Germinal center (tissue), 1 donor: ENCODE measurements at regions not wholly inside any gene's neighbourhood (a gene's known extent, or its start where the extent isn't known, plus 50 kb on each side); places are given as distances from the start of the nearest gene placed in this dataset.
A peak's percentile ranks its signal among the peaks of the same experiment; 100 is the strongest.

Source experiments
- DNase-seq: peaks from one replicate; pipeline ENCODE4 v3.0.0; 2012; ENCODE audit warnings: mixed read lengths, low spot score

DNA sequence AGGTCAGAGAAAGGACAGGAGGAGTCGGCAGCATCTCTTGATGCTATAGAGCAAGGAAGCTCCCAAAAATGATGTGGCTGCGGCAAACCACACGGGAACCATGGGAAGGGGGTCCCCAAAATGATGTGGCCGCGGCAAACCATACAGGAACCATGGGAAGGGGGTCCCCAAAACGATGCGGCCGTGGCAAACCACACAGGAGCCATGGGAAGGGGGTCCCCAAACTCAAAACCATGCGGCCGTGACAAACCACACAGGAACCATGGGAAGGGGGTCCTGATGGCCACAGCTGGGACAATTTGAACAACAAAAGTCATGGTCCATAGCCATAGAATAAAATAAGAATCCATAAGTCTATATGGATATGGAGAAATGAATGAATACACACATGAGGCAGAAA is 58.4 kb upstream of the GLI2 start:
- DNase-seq = no peak

DNA sequence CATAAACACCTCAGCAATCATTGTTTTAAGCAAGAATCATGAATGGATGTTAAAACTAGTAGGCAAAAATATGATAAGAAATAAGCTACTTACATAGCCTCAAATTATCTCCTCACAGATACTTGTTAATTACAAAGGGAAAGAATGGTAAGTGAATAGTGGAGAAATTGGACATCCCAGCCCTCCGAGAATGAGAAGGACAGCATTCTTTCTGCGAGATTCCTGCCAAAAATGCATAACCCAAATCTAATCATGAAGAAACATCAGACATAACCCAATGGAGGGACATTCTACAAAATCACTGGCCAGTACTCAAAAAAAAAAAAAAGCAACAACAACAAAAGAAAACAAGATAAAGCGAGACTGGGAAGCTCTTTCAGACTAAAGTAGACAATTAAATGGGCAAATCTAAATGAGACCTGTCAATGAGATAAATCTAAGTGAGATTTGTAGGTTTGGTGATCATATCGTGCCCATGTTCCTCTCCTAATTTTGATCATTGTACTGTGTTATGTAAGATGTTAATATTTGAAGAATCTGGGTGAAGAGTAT is 57.9 kb upstream of the GLI2 start:
- DNase-seq = no peak

GRCh38 chr2:120678251-120678650 is 57.4 kb upstream of the GLI2 start:
- DNase-seq = no peak

DNA sequence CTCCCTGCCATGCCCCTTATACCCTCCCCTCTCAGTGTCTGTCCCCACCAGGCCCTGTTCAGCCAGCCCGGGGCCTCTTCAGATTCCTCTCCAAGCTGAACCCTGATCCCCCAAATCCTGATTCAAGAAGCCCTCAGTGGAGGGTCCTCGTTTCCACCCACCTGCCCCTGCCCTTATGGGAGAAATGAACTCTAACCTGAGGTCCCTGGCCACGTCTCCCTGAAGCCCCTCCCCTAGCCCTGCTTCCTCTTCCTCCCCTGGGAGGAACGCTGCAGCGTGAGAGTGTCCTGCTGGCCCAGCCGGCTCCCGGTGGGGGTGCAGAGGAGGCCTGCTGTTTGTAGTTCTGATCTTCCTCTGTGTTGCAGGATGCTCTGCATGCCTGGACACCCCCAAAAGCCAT is 56.7 kb upstream of the GLI2 start:
- DNase-seq = no peak

GRCh38 chr2:120679526-120679925 is 56.1 kb upstream of the GLI2 start:
- no peak for DNase-seq

DNA sequence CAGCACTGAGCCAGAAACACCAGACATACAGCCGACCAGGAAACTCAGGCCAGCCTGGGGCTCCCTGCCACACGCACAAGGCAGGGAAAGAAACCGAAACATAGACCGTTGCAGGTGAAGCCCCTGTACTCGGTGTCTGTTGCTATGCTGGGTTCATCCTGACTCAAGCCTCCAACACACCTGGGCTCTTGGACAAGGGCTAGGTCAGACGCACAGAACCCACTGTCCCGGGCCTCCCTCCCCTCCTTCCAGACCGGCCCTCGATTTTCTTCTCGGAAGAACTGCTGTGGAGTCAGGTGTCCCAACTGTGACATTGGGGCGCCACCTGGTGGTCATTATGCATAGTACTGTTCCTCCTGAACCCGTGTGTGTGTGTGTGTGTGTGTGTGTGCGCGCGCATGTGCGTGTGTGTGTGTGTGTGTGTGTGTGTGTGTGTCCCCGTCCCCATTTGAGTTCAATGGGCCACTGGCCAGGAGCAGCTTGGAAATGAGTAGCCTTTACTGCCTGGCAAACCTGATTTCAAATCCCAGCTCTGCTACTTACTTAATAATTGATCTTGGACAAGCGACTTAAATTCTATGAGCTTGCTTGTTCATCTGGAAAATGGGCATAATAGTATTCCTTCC is 55.4 kb upstream of the GLI2 start:
- peak; percentile 41 for DNase-seq

- DNase-seq = no peak
Measured at GRCh38 chr2:120681181-120681580, 54.5 kb upstream of the GLI2 start.

DNA sequence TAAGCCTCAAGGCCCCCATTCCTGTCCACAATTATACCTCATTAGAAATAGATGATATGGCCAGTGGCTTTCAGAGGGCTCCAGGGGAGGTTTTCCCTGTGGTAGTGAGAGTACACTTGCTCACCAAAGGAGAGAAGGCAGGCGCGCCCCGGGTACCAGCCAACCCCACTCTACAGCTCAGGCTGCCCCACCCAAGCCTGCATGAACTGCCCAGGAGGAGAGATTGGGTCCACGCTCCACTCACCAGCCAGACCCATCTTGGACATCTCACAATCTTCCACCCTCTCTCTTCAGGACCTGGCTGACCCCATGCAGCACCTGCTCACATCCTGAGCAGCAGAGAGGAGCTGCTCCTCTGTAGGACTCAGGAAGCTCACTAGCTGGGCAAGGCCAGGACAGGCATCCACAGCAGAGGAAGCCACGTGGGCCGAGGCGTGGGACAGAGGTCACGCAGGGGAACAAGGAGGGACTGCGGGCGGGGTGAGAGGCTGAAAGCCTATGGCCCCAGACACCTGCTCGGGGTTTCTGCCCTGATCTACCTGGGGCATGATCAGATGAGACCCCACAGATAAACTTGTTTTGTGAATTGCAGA is 53.9 kb upstream of the GLI2 start:
- no peak for DNase-seq

- no peak for DNase-seq
Measured at GRCh38 chr2:120682654-120683053, 53.0 kb upstream of the GLI2 start.

DNA sequence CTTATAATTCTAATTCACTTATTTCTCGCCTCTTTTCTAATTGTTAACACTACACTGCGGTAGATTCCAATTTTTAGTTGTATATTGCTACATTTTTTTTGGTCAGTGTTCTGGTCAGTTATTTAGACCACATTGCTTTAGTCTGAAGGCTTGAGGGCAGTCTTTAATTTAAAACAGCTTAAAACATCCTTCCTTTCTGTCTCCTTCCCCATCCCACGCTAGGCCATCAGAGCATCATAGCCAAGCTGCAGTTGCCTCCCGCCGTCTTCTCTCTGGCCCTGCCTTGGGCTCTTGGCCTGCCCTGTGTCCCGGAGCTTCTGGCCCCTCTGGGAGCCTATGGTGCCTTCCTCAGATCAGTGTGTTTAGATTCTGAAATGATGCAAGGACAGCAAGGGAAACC is 52.6 kb upstream of the GLI2 start:
- DNase-seq = no peak

- no peak for DNase-seq
Measured at GRCh38 chr2:120683701-120684100, 52.0 kb upstream of the GLI2 start.

- DNase-seq = no peak
Measured at GRCh38 chr2:120684289-120685065, 51.2 kb upstream of the GLI2 start.

DNA sequence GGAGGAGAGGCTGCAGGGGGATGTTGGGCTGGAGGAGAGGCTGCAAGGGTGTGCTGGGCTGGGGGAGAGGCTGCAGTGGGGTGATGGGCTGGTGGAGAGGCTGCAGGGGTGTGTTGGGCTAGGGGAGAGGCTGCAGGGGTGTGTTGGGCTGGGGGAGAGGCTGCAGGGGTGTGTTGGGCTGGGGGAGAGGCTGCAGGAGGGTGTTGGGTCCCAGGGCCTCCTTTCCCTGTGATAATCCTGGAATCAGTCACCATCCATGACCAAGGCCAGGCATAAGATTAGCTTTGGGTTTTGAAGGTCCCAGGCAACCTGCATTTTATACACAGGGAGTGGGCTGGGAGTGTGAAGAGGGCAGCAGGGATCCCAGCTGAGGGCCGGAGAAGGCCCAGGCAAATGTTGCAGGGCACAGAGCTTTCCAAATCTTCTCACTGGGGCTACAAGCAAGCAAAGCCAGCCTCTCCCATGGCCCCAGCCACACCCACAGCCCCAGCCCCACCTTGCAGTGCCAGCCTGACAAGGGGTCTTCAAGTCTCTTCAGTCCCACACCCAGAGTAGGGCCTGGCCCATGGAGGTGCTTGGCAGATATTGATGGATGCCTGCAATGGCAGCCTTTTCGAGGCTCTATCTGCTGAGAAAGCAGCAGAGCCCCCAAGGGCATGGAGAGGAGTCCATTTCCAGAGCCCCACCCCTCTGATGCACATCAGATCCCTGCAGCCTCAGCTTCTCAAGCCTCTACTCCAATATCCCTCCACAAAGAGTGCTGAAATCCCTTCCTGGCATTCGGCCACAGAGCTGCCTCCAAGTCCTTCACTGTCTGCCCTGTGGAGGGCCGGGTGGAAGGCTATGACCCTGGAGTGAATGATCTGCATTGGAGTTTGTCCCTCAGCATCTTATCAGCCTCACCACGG is 50.3 kb upstream of the GLI2 start:
- DNase-seq = no peak
